GM19463 (cell line): ENCODE measurements at regions not wholly inside any gene's neighbourhood (a gene's known extent, or its start where the extent isn't known, plus 50 kb on each side); places are given as distances from the start of the nearest gene placed in this dataset.
A peak's percentile ranks its signal among the peaks of the same experiment; 100 is the strongest.

Experiments
- ATAC-seq: cut with Tn5 transposase; IDR thresholded peaks from one replicate; pipeline ENCODE4 v1.9.1; 2021; ENCODE audit warnings: mild to moderate bottlenecking, moderate library complexity; ENCODE audit not compliant: unreplicated experiment

DNA sequence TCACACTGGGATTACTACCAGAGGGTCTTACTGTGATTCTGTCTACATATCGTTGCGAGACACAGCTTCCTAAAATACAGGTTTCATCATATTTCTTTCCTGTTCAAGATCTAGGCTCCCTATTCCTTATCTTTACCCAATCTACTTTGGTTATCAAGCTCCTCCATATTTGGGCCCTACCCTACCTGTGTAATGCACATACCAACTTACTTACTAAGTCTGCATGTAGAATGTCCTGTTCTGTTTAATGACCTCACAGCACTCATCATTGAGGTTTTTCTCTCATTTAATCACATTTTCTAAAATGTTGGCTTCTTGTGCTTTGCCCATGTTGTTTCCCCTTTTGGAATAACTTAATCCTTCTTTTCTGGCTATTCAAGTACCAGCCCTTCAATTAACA is 551.1 kb downstream of the ZEB2 start:
- ATAC-seq, result no peak

DNA sequence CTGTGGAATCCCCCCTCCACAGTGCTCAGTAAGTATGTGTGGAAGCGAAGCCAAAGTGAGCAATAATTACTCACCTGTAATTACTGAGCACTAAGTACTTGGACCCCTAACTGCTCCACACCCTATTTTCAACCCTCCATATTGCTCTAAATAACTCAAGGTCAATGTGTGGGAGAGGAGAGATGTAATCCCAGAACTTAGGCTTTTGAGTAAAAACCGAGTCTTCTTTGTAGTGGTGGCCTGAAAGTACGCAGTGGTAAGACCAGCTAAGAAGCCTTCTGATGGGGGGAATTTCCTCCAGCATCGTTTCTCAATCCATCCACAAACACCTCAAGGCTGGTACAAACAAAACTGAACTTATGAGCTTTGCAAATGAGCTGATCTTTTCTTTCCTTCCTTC is 551.6 kb downstream of the ZEB2 start:
- no peak for ATAC-seq

- no peak for ATAC-seq
Measured at GRCh38 chr2:143965493-143966164, 554.3 kb downstream of the ZEB2 start.

DNA sequence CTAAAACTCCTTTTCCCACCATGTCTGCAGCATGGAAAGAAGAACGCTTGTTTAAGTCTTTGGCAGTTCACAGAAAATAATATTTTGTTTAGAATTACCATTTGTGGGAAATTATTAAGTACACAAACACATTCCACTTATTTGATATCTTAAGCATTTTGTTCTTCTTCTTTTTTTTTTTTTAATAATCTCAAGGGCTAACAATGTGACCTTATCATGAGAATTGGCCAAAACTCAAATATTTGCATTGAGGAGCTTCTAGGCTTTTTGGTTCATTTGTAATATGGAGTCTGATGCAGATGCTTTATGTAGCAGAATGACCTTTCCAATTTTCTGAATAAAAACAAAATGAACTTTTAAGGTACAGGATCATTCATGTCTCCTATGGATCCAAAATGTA is 555.0 kb downstream of the ZEB2 start:
- no peak for ATAC-seq

DNA sequence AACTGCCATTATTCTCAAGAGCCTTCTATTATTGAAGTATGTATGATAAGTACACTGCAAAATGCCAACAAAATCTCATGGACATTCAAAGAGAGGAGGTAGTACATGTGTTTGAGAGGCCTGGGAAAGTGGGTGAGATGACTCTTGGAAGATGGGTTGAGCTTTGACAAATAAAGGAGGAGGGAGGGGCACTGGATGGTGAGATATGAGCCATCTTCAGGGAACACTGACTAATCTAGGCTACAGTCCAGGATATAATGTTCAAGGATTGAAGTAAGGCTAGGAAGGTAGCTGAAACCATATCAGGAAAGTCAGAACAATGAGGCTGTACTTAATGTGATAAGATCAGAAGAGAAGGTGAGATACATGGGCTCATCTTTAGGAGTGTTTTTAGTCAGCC is 559.7 kb downstream of the ZEB2 start:
- ATAC-seq, result no peak

DNA sequence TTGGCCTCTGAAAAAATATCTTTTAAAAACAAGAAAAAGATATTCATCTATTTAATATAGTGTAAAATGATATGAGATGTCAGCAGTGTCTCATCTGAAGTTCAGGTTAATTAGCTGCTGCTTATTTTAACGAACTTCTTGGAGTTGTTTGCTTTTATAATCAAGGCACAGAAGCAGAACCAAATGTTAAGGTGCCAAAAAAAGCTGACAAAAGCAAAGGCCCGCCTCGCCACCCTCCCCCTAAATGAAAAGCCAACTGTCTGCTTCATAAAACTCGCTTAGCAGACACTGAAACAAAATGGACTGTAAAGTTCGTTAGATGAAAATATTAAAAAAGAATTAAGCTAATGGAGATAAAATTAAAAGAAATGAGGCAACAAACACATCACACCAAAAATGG is 562.6 kb downstream of the ZEB2 start:
- ATAC-seq, result no peak

- no peak for ATAC-seq
Measured at GRCh38 chr2:143955401-143956065, 564.4 kb downstream of the ZEB2 start.

GRCh38 chr2:143954844-143955243 is 565.1 kb downstream of the ZEB2 start:
- no peak for ATAC-seq

DNA sequence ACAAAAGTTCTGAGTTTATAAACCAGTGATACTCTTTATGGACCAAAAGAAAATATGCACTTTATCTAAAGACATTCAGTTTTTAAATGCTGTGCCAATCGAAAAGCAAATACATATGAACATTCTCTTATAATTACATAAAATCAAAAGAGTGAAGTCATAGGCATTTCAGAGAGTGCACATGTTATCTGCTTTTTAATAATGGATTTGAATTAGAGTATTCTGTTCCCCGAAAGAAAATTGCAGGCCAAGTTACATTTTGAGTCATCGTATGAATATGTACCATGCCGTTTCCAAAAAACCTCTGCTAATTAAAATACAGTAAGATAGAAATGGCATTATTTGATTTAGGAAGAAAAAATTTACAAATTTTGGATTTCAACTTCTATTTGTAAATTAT is 565.7 kb downstream of the ZEB2 start:
- no peak for ATAC-seq

DNA sequence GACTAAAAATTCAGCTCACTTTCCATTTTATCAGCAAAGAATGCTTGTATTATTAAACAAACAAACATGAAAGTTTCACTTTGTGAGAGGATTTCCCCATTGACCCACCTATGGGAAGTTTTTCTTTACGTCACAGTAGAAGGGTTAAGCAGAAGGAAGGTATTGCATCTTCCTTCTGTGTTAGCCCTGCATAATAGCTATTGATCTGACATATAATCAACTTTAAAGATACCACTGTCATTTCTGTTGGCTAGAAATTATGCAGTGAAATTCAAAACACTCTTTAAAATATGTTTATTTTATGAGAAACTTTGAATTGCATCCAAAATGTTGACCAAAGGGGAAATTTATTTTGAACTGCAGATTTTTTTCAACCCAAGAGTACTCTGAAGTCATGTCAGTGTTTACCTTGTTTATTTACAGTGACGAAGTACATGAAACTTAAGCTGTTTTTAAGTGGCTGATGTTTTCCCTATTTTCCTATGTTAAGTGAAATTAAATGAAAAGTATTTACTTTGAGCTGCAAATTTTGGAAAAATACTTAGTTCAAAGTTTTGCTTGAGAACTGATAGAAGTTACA is 566.4 kb downstream of the ZEB2 start:
- ATAC-seq, result no peak

GRCh38 chr2:143952536-143952935 is 567.4 kb downstream of the ZEB2 start:
- no peak for ATAC-seq

DNA sequence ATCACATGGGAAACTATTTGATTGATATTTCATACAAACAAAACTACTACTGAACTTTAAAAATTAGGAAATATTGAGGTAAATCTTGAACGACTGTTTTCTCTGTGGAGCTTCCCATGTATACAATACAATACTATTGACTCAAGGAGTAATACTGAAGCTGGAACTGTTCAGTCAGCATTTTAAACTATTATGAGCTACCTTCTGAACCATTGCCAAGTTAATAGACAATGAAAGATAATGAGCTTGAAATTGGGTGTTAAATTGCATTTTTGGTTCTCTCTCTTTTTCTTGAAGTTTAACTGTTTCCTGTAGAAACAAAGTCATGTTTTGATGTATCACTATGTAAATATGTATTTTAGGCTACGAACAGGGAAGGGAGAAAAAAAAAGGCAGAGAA is 569.2 kb downstream of the ZEB2 start:
- ATAC-seq, result no peak

DNA sequence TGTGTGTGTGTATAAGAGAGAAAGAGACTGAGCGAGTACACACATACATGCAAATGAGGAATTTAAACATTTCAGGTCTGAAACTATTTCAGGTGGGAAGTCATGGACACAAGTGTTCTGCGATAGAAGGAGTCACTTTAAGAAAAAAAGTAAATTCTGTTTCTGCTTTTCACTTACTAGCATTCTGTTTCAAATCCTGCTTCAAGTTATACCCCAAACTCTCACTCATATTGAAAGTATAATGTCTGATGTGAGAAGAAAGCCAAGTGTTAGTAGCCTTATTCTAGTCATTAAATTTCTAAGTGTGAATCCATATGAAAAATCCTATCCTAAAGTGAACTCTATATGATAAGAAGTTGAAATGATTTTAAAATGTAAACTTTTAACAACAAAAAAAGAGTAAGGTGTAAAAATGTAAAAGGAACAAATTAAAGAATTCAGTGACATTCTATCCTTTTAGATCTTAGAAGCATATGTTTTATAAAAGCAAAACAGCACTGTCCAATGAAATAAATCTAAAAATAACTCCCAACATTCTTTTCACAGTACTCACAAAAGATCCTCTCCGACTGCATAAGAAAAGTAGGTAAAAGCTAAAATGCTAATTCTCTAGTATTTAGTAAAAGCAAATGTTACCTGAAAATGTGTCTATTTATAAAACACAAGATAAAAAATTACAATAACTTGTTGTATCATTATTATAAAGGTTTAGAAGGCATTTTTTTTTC is 570.6 kb downstream of the ZEB2 start:
- peak; percentile 50 for ATAC-seq

DNA sequence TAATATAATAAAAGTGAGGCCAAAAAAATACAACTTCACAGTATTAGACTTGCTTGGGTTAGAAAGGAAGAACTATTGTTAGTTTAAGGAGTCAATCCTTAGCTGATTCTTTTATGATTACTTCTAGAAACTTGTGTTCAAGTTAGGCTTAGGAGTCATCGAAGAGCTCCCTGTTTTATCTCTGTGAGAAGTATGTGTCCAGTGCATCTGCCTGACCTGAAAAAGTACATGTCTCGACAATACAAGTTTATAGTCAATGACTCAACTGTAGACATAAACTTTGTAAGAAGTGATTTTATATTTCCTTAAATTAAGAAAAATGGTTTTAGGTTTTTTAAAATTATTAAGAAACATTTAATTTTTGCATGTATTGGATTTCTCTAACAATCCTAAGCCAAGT is 571.2 kb downstream of the ZEB2 start:
- ATAC-seq, result no peak

DNA sequence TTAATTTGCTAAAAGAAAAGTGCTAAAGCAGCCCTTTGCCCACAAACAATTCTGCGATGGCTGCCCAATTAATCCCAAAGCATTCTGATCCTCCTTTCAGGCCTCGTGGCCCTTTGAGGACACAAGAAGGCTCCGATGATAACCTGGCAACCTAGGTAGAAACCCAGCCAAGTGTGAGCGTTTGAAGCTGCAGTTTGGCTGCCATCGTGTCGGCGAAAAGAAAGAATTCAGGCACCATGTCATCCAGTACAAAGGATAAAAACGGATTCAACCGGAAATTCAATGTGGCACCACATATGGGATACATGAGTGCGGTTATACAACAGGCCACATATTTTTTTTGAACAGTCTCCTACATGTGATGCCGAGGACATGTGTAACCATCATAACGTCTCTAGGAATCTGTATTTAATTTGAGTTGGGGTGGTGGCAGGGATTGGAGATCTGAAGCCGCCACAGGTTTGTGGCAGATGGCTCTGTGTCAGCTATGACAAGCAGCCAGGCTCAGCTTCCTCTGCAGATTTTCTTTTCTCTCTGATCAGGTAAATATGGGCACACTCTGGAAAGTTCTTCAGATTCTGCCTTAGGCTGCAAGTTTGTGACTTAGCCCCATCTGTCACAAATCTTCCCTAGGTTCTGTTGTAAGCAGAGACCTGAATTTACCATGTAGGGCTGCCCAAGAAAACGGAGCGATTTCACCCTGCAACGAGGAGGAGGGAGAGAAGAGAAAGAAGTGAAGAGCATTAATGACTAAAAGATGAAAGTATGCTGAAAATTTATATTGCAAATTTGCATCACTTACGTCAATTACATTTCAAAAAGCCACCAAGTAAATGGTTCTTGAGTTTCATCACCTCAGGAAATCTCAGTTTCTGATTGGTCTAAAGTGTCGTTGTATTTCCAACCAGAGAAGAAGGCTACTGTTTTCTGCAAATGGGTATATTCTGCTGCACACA is 573.2 kb downstream of the ZEB2 start:
- ATAC-seq, result no peak

- no peak for ATAC-seq
Measured at GRCh38 chr2:143942486-143942885, 577.4 kb downstream of the ZEB2 start.

- no peak for ATAC-seq
Measured at GRCh38 chr2:143940720-143941119, 579.2 kb downstream of the ZEB2 start.

DNA sequence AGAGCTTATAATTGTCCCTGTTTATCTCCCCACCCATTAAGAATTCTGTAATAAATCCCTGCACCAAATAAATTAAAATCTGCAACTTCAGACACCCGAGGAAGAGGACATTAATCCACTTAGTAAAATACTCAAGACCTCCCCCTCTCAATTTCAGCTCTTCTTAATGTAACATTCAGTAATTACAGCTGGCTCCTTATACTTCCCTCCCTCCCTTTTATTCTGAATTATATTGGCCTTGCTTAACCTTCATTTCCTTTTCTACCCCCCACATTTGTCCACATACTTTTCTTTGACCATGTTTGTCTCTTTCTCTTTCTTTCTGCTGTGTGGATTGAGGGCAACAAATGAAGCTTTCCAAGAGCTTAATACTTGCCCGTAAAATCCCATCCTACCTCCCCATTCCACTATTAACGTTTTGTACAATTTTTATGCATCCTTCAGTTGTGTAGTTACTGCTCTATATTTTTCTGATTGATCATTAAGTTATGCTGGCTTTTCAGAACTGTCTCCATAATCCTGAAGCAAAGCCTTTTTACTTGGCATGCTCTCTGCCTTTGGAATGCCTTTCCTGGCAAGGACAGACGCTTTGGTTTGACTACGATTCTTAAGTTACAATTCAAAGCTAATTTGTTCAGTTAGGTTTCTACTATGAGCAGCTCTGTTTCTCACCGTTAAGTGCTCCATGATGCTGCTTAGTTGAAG is 580.1 kb downstream of the ZEB2 start:
- ATAC-seq, result no peak

- ATAC-seq, result peak; percentile 10
Measured at GRCh38 chr2:143937723-143938350, 582.1 kb downstream of the ZEB2 start.
